VCaP (cell line): ENCODE measurements at regions not wholly inside any gene's neighbourhood (a gene's known extent, or its start where the extent isn't known, plus 50 kb on each side); places are given as distances from the start of the nearest gene placed in this dataset.

ENCODE experiments used
- H3K27ac ChIP-seq: fragments of 450-650 bp; 2 replicates; pipeline ENCODE4 v1.5.1; 2017
- CTCF ChIP-seq: fragments of 450-650 bp; conservative IDR thresholded peaks from 2 replicates; pipeline ENCODE4 v1.5.1; 2017; ENCODE audit warnings: mild to moderate bottlenecking, moderate library complexity

GRCh38 chr2:78940998-78941397 lies 84.5 kb upstream of the REG3G start:
- TF ChIP-seq CTCF = no peak
- H3K27ac ChIP-seq = no peak overlapping the region

- H3K27ac ChIP-seq = no peak overlapping the region
- no peak for TF ChIP-seq CTCF
These were observed 83.8 kb upstream of the REG3G start for GRCh38 chr2:78941751-78942150.

- no peak overlapping the region for H3K27ac ChIP-seq
- TF ChIP-seq CTCF = no peak
These were observed 61.6 kb upstream of the REG3G start for GRCh38 chr2:78963881-78964280.

- TF ChIP-seq CTCF = no peak
- no peak overlapping the region for H3K27ac ChIP-seq
These were observed 58.2 kb upstream of the REG3G start for GRCh38 chr2:78967294-78967693.

GRCh38 chr2:78973630-78974029 lies 51.9 kb upstream of the REG3G start:
- no peak overlapping the region for H3K27ac ChIP-seq
- TF ChIP-seq CTCF = no peak
